Suppressor macrophage (primary cell): ENCODE measurements at regions not wholly inside any gene's neighbourhood (a gene's known extent, or its start where the extent isn't known, plus 50 kb on each side); places are given as distances from the start of the nearest gene placed in this dataset.
"Not testable (repeated sequence)": the region's sequence is repeated elsewhere in the genome, so short reads cannot be mapped to it uniquely, and the experiment has no call there.

Experiments
- DNase-seq, 4 experiments: peaks; one replicate each; pipeline ENCODE4 v3.0.0-alpha.2; 2020 to 2022

- no peak for DNase-seq
These were observed 106.0 kb downstream of the ENC1 start for GRCh38 chr5:74534397-74535129.

DNA sequence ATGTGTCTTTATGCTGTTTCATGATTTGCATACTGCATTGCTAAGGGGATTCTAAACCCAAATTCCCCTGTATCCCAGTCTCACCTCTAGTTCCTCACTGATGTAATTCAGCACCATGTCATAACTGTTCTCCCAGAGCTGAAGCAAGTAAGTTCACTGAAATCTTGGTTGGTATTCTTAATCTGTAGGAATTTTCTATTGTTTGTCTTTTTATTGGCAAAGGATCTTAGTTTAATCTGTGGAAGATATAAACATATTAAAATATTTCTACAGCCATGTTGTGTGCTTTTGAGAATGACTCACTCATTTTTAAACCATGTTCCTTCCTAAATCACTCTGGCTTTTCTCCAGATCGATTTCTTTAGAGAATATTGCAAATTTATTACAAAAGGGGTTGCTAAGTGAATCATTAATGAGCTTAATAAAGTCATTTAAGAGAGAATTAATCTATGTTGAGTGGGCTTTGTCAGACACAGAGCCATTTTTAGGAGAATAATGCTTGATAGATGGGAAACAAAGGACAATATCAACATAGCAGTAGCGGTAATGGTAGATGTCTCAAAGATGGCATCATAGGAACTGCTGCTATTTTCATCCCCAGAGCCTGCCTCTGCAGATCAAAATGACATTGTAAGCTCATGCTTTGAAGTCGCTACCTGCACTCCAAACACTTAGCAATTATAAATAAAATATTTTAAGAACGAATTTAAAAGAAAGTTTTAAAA lies 110.0 kb downstream of the ENC1 start:
- DNase-seq, result no peak

GRCh38 chr5:74529101-74529500 lies 111.4 kb downstream of the ENC1 start:
- DNase-seq, result no peak

- no peak for DNase-seq
These were observed 114.4 kb downstream of the ENC1 start for GRCh38 chr5:74526111-74526510.

DNA sequence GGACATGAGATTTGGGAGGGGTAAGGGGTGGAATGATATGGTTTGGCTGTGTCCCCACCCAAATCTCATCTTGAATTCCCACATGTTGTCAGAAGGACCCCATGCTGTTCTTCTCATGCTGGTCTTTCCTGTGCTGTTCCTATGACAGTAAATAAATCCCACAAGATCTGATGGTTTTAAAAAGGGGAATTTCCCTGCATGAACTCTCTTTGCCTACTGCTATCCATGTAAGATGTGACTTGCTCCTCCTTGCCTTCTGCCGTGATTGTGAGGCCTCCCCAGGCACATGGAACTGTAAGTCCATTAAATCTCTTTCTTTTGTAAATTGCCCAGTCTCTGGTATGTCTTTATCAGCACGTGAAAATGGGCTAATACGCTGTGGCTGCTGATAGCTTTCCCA lies 115.8 kb downstream of the ENC1 start:
- DNase-seq, result not testable (repeated sequence)

DNA sequence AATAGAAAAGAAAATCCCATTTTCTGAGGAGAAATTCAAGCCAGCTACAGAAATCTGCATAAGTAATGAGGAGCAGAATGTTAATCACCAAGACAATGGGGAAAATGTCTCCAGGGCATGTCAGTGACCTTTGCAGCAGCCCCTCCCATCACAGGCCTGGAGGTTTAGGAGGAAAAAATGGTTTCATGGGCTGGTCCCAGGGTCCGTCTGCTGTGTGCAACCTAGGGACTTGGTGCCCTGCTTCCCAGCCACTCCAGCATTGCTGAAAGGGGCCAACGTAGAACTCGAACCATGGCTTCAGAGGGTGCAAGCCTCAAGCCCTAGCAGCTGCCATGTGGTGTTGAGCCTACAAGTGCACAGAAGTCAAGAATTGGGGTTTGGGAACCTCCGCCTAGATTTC lies 116.8 kb downstream of the ENC1 start:
- DNase-seq, result not testable (repeated sequence)

DNA sequence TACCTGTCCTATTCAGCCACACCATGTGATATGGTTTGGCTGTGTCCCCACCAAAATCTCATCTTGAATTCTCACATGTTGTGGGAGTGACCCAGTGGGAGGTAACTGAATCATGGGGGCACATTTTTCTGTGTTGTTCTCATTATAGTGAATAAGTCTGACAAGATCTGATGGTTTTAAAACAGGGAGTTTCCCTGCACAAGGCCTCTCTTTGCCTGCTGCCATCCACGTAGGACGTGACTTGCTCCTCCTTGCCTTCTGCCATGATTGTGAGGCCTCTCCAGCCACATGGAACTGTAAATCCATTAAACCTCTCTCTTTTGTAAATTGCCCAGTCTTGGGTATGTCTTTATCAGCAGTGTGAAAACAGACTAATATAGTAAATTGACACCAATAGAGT lies 117.7 kb downstream of the ENC1 start:
- DNase-seq, result not testable (repeated sequence)

- DNase-seq, result no peak
These were observed 119.1 kb downstream of the ENC1 start for GRCh38 chr5:74521401-74521800.

DNA sequence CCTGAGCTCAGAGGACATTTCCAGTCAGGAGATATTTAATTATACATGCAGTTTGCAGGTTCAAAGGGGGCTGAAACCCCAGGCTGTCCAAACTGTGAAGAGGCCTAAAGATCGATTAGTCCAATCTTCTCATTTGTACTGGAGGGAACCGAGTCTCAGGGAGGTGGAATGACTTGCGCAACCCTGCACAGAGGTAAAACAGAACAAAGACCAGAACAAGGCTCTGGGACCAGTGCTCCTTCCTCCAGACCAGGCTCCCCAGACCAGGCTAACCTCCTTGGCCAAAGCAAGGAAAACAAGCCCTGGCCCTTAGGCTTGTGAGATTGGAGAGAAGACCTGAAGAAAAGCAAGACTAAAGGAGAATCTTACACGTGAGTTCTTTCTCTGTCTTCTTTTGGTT lies 120.8 kb downstream of the ENC1 start:
- no peak for DNase-seq

- peak in 2 of 4 experiments; percentile 67 to 80 for DNase-seq
These were observed 121.4 kb downstream of the ENC1 start for GRCh38 chr5:74519161-74519571.

DNA sequence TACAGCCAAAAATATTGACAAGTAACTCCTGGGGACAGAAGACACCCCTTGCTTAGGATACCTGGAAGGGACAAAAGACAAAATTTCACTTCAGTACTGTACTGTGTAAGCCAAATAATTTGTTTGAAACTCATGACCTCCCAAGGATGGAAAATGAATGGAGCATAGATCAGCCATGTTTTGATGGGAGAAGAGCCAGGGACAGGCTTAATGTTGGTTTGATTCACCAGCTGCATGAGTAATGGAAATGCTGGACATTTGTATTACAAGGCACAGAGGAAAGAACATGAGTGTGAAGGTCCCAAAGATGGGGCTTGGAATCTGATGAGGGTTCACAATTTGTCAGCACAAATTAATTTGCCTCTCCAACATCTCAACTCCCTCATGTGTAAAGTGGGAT lies 122.8 kb downstream of the ENC1 start:
- no peak for DNase-seq

- no peak for DNase-seq
These were observed 124.3 kb downstream of the ENC1 start for GRCh38 chr5:74516211-74516636.

DNA sequence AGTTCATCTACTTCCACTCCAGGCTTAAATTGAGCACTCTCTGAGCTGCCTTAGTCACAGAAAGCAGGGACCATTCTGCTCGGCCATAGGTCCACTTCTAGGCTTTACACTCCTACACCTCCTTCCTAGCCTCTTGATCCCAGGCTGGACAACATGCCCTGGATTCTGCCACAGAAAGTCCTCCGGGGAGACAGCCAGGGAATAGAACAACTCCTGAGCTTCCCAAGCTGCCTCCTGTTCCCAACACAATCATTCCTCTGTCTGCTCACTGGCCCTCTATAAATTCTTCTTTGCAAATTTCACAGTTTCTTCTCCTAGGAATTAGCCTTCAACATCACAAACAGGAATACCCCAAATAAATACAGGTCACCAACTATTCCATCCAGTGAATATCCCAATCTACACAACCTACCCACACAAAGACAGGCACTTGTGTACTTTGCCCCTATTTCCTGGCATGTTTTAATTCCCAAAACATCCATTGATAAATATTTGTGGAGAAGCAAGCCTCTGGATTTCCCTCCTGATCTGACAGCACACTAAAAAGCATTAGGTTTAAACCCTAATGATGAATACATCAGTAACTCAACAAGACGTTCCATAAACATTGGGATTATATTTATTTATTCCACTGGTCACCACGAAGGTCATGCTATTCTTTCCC lies 125.5 kb downstream of the ENC1 start:
- DNase-seq, result no peak

- not testable (repeated sequence) for DNase-seq
These were observed 128.8 kb downstream of the ENC1 start for GRCh38 chr5:74511770-74512169.

DNA sequence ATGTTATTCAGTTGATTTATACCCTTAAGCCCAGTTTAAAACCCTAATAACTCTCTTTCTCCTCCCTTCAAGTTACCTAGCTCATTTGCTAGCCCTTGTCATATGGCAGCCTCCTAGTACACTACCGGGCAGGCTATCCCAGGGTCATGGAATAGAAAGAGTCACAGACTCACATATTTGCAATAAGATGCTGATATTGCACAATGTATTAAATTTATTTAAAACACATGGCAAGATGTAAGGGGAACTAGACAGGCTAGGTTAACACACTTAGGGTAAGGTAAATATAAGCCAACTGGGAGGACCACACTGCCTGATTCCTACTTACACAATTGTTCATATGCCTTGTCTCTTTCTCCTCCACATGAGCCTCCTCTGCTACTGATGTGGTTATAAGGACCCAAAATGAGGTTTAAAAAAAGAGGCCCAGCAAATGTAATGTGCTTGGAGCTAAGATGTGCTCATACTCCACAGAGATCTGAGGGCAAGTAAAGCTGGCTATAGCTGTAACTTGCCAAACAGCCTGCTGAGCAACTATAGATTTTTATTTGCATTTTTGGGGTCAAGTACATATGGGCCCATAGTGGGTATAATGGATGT lies 130.0 kb downstream of the ENC1 start:
- no peak for DNase-seq

DNA sequence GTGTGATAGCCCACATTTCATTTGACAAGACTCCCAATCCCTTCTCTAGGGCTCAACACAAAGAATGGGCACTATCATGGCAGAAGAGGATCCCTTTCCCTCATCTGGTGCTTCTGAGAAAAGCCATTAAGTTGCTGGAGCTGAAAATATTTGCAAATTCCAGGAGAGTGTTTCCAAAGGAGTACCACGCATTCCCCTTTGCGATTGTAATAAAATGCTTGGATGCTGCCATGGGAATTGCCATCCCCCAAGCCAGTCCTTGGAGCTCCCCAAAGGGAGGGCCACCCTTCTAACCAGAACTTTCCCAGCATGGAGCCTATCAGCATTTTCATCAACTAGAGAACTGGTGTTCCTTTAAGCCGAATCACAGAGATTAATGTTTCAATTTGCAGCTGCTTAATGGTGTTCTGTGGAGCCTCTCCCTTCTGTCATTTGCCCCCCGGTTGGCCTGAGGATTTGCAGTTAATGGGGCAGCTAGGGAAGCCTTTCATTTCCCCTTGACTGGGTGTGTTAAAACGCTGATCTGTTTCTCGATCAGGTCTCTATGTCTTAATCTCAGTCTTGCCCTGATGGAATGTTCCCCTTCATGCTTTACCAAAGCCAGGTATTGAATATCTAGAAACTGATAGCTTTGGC lies 133.0 kb downstream of the ENC1 start:
- no peak for DNase-seq

- no peak for DNase-seq
These were observed 134.4 kb downstream of the ENC1 start for GRCh38 chr5:74506119-74506518.

DNA sequence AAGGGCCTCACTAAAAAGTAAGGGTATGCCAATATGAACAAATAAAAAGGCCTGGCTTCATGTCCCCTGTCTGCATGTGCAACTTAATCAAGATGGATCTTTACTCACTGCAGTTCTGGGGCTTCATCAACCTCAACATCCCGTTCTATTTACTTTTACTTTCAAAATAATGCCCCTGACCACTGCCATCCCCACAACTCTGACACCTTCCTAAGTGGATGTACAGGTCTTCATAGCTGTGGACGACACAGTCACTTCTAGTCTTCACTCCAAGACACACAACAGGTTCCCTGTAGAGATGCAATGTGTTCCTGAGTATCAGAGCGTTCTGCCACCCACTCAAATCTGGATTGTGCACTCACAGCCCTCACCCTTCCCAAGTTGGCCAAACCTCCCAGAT lies 136.1 kb downstream of the ENC1 start:
- no peak for DNase-seq

DNA sequence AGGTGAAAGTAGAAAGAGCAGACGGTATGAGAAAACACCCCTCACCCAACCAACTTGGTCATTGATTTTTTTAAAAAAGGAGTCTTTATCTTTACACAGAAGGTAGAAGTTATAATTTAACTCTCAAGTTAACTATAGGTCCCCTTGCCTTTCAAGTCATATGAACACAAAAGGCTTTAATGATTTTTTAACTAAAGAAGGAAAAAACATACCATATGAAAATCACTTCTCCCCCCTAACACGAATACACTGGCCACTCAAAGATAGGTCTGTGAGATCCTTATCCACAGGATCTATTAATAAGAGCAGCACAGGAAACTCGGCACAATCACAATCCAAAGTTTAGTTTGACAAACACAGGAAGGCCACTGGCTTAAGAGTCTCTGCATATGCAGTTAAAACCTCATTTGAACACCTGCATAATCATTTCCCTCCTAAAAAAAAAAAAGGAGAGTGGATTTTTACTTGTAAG lies 138.0 kb downstream of the ENC1 start:
- DNase-seq, result no peak

GRCh38 chr5:74501674-74502478 lies 138.7 kb downstream of the ENC1 start:
- DNase-seq, result no peak

- no peak for DNase-seq
These were observed 140.2 kb downstream of the ENC1 start for GRCh38 chr5:74500110-74500917.
